ENCODE measurements at regions not wholly inside any gene's neighbourhood (a gene's known extent, or its start where the extent isn't known, plus 50 kb on each side); places are given as distances from the start of the nearest gene placed in this dataset.
"Not testable (repeated sequence)": the region's sequence is repeated elsewhere in the genome, so short reads cannot be mapped to it uniquely, and the experiment has no call there.

DNA sequence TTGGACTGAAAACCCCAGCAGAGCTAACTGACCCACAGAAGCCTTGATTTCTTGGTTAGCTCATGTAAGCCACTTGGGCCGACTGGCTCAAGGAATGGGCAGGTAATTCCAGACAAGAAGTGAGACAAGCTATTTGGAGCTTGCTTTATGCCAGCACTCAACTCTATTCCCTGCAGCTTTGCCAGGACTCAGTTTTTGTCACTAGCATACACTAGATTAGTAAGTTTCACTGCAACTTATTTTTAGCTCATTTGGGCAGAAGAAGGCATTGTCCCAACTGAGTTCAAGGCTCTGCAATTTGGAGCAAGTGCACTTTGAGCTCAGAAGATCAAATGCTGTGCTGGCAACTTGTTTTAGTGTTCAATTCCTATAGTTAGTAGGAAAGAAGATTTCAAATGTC lies 116.1 kb downstream of the SLC4A3 start:
- H3K9me3 ChIP-seq (ENCODE audit: control insufficient read depth in 5 of 5, low read length in 5 of 5), result no peaks in the 10 kb centered on the region
- no peaks in the 10 kb centered on the region for H3K36me3 ChIP-seq (ENCODE audit: control insufficient read depth in 5 of 5, insufficient read depth in 5 of 5, low read length in 5 of 5)
- no peak overlapping the region for H3K9ac ChIP-seq (ENCODE audit: low read length in 5 of 5)
- peaks cover 0 to 13% (median 3%) of the 10 kb centered on the region in 5 donors for H3K27me3 ChIP-seq (ENCODE audit: control insufficient read depth in 5 of 5, insufficient read depth in 4 of 5, low read length in 5 of 5)
- no peak overlapping the region for H3K4me3 ChIP-seq (ENCODE audit: low read depth in 1 of 5, low read length in 5 of 5)
- no peaks in the 10 kb centered on the region for H3K4me1 ChIP-seq (ENCODE audit: control insufficient read depth in 5 of 5, insufficient read depth in 5 of 5, low read length in 5 of 5)
- H3K27ac ChIP-seq (ENCODE audit: low read depth, low read length), result no peak overlapping the region

DNA sequence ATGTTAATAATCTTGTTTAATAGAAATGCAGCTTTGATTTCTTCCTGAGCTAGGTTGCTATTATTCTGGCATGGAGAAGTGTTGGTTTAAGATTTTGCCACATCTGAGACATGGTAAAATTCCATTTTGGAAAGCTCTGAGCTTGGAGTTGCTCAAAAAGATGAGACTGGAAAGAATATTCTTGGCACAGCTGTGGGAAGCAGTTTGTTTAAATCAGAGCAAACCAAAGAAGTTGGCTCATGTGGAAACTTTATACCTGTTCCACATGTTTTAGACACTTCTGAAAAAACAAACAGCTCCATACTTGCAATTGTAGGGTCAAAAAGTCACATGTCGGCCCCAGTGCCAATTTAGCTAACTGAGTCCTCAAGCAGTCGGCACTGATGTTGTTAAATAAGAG lies 116.6 kb downstream of the SLC4A3 start:
- peaks cover 0 to 13% (median 3%) of the 10 kb centered on the region in 5 donors for H3K27me3 ChIP-seq (ENCODE audit: control insufficient read depth in 5 of 5, insufficient read depth in 4 of 5, low read length in 5 of 5)
- no peak overlapping the region for H3K27ac ChIP-seq (ENCODE audit: low read depth, low read length)
- H3K4me1 ChIP-seq (ENCODE audit: control insufficient read depth in 5 of 5, insufficient read depth in 5 of 5, low read length in 5 of 5), result no peaks in the 10 kb centered on the region

DNA sequence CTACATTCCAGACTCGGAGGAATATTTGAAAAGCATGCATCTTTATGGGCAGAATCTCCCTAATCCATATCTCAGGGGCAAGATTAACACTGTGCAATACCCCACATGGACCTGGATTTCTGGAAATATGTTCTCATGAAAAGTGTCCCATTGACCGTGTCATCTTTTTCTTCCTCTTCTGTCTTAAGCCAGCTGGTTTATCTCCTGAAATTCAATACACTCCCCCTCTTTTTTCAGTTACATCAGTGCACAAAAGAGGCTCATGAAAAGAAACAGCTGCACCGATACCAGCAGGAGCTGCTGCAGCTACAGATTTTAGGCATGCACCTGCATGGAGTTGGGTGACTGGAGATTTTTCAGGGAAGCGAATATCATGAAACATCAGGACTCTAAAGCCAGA lies 117.2 kb downstream of the SLC4A3 start:
- H3K4me1 ChIP-seq (ENCODE audit: control insufficient read depth in 5 of 5, insufficient read depth in 5 of 5, low read length in 5 of 5), result no peaks in the 10 kb centered on the region
- no peak overlapping the region for H3K4me3 ChIP-seq (ENCODE audit: low read depth in 1 of 5, low read length in 5 of 5)
- no peak overlapping the region for H3K27ac ChIP-seq (ENCODE audit: low read depth, low read length)
- peaks cover 0 to 13% (median 3%) of the 10 kb centered on the region in 5 donors for H3K27me3 ChIP-seq (ENCODE audit: control insufficient read depth in 5 of 5, insufficient read depth in 4 of 5, low read length in 5 of 5)
- no peak overlapping the region for H3K9ac ChIP-seq (ENCODE audit: low read length in 5 of 5)
- no peaks in the 10 kb centered on the region for H3K36me3 ChIP-seq (ENCODE audit: control insufficient read depth in 5 of 5, insufficient read depth in 5 of 5, low read length in 5 of 5)
- no peaks in the 10 kb centered on the region for H3K9me3 ChIP-seq (ENCODE audit: control insufficient read depth in 5 of 5, low read length in 5 of 5)

More for the DNA sequence above, 116.6 kb downstream of the SLC4A3 start:
- Histone ChIP-seq H3K9me3 (ENCODE audit: control insufficient read depth in 5 of 5, low read length in 5 of 5) (no peaks in the 10 kb centered on the region), H3K4me3 (ENCODE audit: low read depth in 1 of 5, low read length in 5 of 5) (no peak overlapping the region), H3K36me3 (ENCODE audit: control insufficient read depth in 5 of 5, insufficient read depth in 5 of 5, low read length in 5 of 5) (no peaks in the 10 kb centered on the region), H3K9ac (ENCODE audit: low read length in 5 of 5) (no peak overlapping the region)

DNA sequence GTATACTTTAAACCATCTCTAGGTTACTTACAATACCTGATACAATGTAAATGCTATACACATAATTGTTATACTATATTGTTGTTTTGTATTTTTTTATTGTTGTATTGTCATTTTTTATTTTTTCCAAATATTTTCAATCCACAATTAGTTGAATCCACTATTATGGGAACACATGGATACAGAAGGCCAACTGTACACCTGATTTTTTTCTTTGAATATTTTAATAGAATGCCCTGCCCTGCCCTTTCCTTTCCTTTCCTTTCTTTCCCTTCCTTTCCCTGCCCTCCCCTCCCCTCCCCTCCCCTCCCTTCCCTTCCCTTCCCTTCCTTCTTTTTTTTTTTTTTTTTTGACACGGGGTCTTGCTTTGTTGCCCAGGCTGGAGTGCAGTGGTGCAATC lies 120.2 kb downstream of the SLC4A3 start:
- Histone ChIP-seq H3K9ac (ENCODE audit: low read length in 5 of 5) (no peak overlapping the region), H3K4me1 (ENCODE audit: control insufficient read depth in 5 of 5, insufficient read depth in 5 of 5, low read length in 5 of 5) (no peaks in the 10 kb centered on the region), H3K27ac (ENCODE audit: low read depth, low read length) (no peak overlapping the region), H3K36me3 (ENCODE audit: control insufficient read depth in 5 of 5, insufficient read depth in 5 of 5, low read length in 5 of 5) (no peaks in the 10 kb centered on the region), H3K9me3 (ENCODE audit: control insufficient read depth in 5 of 5, low read length in 5 of 5) (no peaks in the 10 kb centered on the region), H3K4me3 (ENCODE audit: low read depth in 1 of 5, low read length in 5 of 5) (no peak overlapping the region), H3K27me3 (ENCODE audit: control insufficient read depth in 5 of 5, insufficient read depth in 4 of 5, low read length in 5 of 5) (peaks cover 0 to 5% (median 3%) of the 10 kb centered on the region in 5 donors)

DNA sequence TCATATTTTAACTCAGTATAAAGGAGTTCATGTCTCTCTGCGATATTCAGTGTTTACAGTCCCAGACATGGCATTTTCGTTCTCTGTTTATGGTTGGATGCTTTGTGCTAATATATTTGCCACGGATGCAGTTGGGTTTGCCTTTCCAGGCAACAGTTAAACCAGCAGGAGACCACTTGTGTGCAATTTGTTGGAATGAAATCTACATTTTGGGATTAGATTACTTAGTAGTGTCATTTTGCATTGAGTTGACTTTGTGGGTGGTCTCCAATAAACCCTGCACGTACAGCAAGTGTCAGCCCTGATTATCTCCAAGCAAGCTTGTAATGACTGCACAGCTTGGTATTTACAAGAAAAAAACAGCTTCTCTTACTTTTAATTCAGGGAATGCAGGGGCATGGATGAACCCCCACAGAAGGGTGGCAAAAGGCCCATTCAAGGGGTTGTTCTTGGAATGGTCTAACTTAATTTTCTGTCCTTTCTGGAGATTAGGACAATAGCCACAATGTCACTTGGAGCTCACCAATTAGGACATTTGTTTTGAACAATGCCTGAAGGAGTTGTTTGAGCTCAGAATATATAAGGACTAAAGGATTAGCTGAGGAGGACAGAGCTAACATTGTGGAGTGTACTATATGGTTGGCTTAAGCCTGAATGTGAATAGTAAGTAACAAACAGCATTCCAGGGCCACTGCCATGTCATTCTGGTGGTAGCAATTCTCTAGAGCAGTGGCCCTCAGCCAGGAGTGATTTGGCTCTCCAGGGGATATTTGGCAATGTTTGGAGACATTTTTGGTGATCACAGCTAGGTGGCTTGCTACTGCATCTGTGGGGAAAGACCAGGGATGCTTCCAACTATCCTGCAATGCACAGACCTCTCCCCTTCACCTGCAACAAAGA lies 121.5 kb downstream of the SLC4A3 start:
- no peaks in the 10 kb centered on the region for H3K36me3 ChIP-seq (ENCODE audit: control insufficient read depth in 5 of 5, insufficient read depth in 5 of 5, low read length in 5 of 5)
- H3K9ac ChIP-seq (ENCODE audit: low read length in 5 of 5), result no peak overlapping the region
- no peak overlapping the region for H3K27ac ChIP-seq (ENCODE audit: low read depth, low read length)
- H3K27me3 ChIP-seq (ENCODE audit: control insufficient read depth in 5 of 5, insufficient read depth in 4 of 5, low read length in 5 of 5), result peaks cover 0 to 5% (median 3%) of the 10 kb centered on the region in 5 donors
- peaks cover 0 to 6% (median 0%) of the 10 kb centered on the region in 5 donors for H3K4me1 ChIP-seq (ENCODE audit: control insufficient read depth in 5 of 5, insufficient read depth in 5 of 5, low read length in 5 of 5)
- no peaks in the 10 kb centered on the region for H3K9me3 ChIP-seq (ENCODE audit: control insufficient read depth in 5 of 5, low read length in 5 of 5)
- H3K4me3 ChIP-seq (ENCODE audit: low read depth in 1 of 5, low read length in 5 of 5), result no peak overlapping the region

DNA sequence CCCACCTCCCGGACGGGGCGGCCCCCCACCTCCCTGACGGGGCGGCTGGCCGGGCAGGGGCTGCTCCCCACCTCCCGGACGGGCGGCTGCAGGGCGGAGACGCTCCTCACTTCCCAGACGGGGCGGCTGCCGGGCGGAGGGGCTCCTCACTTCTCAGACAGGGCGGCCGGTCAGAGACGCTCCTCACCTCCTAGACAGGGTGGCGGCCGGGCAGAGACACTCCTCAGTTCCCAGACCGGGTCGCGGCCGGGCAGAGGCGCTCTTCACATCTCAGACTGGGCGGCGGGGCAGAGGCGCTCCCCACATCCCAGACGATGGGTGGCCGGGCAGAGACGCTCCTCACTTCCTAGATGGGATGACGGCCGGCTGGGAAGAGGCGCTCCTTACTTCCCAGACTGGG lies 123.7 kb downstream of the SLC4A3 start:
- not testable (repeated sequence) for H3K9ac ChIP-seq (ENCODE audit: low read length in 5 of 5); H3K4me3 ChIP-seq (ENCODE audit: low read depth in 1 of 5, low read length in 5 of 5); H3K36me3 ChIP-seq (ENCODE audit: control insufficient read depth in 5 of 5, insufficient read depth in 5 of 5, low read length in 5 of 5); H3K4me1 ChIP-seq (ENCODE audit: control insufficient read depth in 5 of 5, insufficient read depth in 5 of 5, low read length in 5 of 5); H3K27ac ChIP-seq (ENCODE audit: low read depth, low read length); H3K27me3 ChIP-seq (ENCODE audit: control insufficient read depth in 5 of 5, insufficient read depth in 4 of 5, low read length in 5 of 5); H3K9me3 ChIP-seq (ENCODE audit: control insufficient read depth in 5 of 5, low read length in 5 of 5)

DNA sequence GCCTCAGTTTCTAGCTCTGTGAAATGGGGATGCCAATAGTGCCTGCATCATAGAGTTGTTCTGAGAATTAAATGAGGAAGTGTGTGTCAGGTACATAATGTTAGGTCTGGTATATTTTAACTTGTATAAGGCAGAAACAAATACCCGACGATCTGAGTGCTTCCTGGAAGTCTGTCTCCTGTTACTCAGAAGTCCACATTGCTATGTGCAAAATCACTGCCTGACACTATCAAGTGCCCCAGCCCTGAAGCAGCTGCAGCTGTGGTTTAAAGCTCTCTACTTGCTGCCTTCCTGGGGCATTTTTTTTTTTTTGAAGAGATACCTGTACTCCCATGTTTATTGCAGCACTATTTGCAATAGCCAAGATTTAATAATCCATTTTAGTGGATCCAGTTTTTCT lies 125.3 kb downstream of the SLC4A3 start:
- Histone ChIP-seq H3K9ac (ENCODE audit: low read length in 5 of 5) (no peak overlapping the region), H3K36me3 (ENCODE audit: control insufficient read depth in 5 of 5, insufficient read depth in 5 of 5, low read length in 5 of 5) (no peaks in the 10 kb centered on the region), H3K27me3 (ENCODE audit: control insufficient read depth in 5 of 5, insufficient read depth in 4 of 5, low read length in 5 of 5) (no peaks in the 10 kb centered on the region), H3K4me3 (ENCODE audit: low read depth in 1 of 5, low read length in 5 of 5) (no peak overlapping the region), H3K9me3 (ENCODE audit: control insufficient read depth in 5 of 5, low read length in 5 of 5) (peaks cover 0 to 5% (median 0%) of the 10 kb centered on the region in 5 donors), H3K4me1 (ENCODE audit: control insufficient read depth in 5 of 5, insufficient read depth in 5 of 5, low read length in 5 of 5) (peaks cover 0 to 6% (median 0%) of the 10 kb centered on the region in 5 donors), H3K27ac (ENCODE audit: low read depth, low read length) (no peak overlapping the region)

DNA sequence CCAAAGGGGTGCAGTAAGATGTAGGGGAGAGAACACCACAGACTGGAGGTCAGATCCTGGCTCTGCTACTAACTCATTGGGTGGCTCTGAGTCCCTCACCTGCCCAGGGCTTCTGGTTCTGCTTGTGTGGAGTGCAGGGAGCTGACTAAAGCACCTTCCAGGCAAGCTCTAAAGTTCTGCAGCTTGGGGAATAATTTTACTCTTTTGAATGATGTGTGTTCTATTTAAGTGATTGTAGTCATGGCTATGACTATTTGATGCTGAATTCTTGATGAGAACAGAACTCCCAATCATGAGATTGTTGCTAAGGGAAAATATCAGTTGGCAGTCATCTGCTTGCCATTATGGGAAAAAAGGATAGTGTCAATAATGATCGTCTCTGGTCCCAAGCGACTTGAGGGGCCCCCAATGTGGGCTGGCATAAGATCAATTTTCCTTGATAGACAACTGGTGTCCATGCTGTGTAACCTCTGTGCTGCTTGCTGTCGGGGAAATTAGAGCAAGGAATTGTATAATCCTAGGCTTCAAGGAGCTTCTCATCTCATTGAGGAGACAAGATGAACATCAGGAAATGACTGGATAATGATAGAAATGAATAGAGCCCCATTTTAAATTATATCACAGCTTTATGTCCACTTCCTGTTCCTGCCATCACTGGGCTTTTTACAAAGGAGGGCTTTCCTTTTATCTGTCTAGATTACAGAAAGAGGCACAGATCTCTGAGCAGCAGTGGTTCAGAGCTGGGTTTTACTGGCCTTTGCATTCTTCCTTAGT lies 131.7 kb downstream of the SLC4A3 start:
- H3K9ac ChIP-seq (ENCODE audit: low read length in 5 of 5), result no peak overlapping the region
- H3K27me3 ChIP-seq (ENCODE audit: control insufficient read depth in 5 of 5, insufficient read depth in 4 of 5, low read length in 5 of 5), result no peaks in the 10 kb centered on the region
- no peak overlapping the region for H3K4me3 ChIP-seq (ENCODE audit: low read depth in 1 of 5, low read length in 5 of 5)
- H3K27ac ChIP-seq (ENCODE audit: low read depth, low read length), result no peak overlapping the region
- peaks cover 0 to 11% (median 3%) of the 10 kb centered on the region in 5 donors for H3K9me3 ChIP-seq (ENCODE audit: control insufficient read depth in 5 of 5, low read length in 5 of 5)
- H3K36me3 ChIP-seq (ENCODE audit: control insufficient read depth in 5 of 5, insufficient read depth in 5 of 5, low read length in 5 of 5), result no peaks in the 10 kb centered on the region
- H3K4me1 ChIP-seq (ENCODE audit: control insufficient read depth in 5 of 5, insufficient read depth in 5 of 5, low read length in 5 of 5), result peaks cover 0 to 3% (median 0%) of the 10 kb centered on the region in 5 donors

DNA sequence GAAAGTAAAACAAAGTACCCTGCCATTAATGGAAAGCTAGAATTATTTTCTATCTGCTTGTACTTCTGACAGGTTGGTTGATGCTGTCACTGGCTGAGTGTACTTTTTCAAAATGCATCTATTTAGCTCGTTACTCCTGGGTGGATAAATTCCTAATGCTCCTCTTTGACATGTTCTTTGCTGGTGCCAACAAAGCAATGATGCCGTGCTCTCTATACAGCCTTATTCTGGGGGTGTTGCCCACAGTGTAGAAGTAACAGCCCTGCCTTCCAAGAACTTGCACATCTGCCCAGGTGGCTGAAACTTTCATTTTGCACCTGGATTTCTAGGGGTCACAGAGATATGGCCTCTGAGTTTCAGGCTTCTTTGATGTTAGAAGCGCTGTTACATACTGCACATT lies 132.4 kb downstream of the SLC4A3 start:
- H3K27me3 ChIP-seq (ENCODE audit: control insufficient read depth in 5 of 5, insufficient read depth in 4 of 5, low read length in 5 of 5), result no peaks in the 10 kb centered on the region

More for the DNA sequence above, 132.4 kb downstream of the SLC4A3 start:
- peaks cover 0 to 3% (median 0%) of the 10 kb centered on the region in 5 donors for H3K4me1 ChIP-seq (ENCODE audit: control insufficient read depth in 5 of 5, insufficient read depth in 5 of 5, low read length in 5 of 5)
- H3K36me3 ChIP-seq (ENCODE audit: control insufficient read depth in 5 of 5, insufficient read depth in 5 of 5, low read length in 5 of 5), result no peaks in the 10 kb centered on the region
- H3K4me3 ChIP-seq (ENCODE audit: low read depth in 1 of 5, low read length in 5 of 5), result no peak overlapping the region
- no peak overlapping the region for H3K27ac ChIP-seq (ENCODE audit: low read depth, low read length)
- H3K9me3 ChIP-seq (ENCODE audit: control insufficient read depth in 5 of 5, low read length in 5 of 5), result peaks cover 0 to 9% (median 3%) of the 10 kb centered on the region in 5 donors
- no peak overlapping the region for H3K9ac ChIP-seq (ENCODE audit: low read length in 5 of 5)

All from subcutaneous abdominal adipose tissue (tissue), 5 donors.